ENCODE measurements at regions not wholly inside any gene's neighbourhood (a gene's known extent, or its start where the extent isn't known, plus 50 kb on each side); places are given as distances from the start of the nearest gene placed in this dataset.

DNA sequence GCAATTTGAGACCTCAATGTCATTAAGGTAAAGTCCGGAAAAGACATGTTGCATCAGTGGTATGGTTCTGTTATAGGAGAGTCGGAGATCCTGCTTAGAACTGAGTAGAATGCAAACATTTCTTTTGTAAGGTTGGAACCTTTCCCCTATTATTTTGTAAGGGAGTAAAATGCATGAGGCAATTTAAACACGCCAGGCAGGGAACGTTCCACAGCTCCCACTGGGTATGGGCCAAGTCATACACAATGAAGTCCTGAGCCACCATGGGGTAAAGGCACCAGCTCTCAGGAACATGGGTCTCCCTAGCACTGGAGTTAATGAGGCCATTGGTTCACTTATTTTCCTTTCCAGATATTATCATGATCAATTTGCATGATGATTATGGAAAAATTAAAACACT lies 116.6 kb upstream of the NR2F2 start:
- Mint-ChIP-seq H3K27me3 (ENCODE audit: insufficient read depth, low read depth, poor library complexity) (peaks cover 1% of the 10 kb centered on the region), H3K4me1 (no peaks in the 10 kb centered on the region; the same call in 2 of the 3 replicates), H3K36me3 (ENCODE audit: low read depth) (no peaks in the 10 kb centered on the region), H3K4me3 (no peak overlapping the region), H3K27ac (no peak overlapping the region), H3K9me3 (peaks cover 4% of the 10 kb centered on the region; the same call in 1 of the 3 replicates)
- H3K9me2 ChIP-seq (ENCODE audit: insufficient read depth): peaks cover 7% of the 10 kb centered on the region
- ATAC-seq (no peak), DNase-seq (ENCODE audit: low spot score) (no peak)
- H4K20me1 ChIP-seq (replicated peaks; ENCODE audit: insufficient read depth): no peaks in the 10 kb centered on the region
- H3K4me3 ChIP-seq: no peak overlapping the region
- H3K4me2 ChIP-seq: no peak overlapping the region
- H3K27me3 ChIP-seq (ENCODE audit: insufficient read depth): no peaks in the 10 kb centered on the region
- no peaks in the 10 kb centered on the region for H3F3A ChIP-seq (replicated peaks; ENCODE audit: low read depth)
- no peak overlapping the region for H3K27ac ChIP-seq (ENCODE audit: low read depth)
- no peaks in the 10 kb centered on the region for H3K4me1 ChIP-seq (ENCODE audit: insufficient read depth)
- H3K36me3 ChIP-seq (ENCODE audit: insufficient read depth): no peaks in the 10 kb centered on the region
- no peaks in the 10 kb centered on the region for H3K79me2 ChIP-seq (replicated peaks; ENCODE audit: insufficient read depth)
- H2AFZ ChIP-seq: no peak overlapping the region
- no peak for TF ChIP-seq REST (IDR thresholded peaks at IDR 0.05; ENCODE audit: unreplicated experiment)
- no peak for TF ChIP-seq CREB1 (CRISPR knock-in tag; IDR thresholded peaks at IDR 0.05; ENCODE audit: low read depth)
- TF ChIP-seq EZH2 (IDR thresholded peaks at IDR 0.05; ENCODE audit: low read depth, unreplicated experiment): no peak
- TF ChIP-seq JUNB (IDR thresholded peaks at IDR 0.05; ENCODE audit: unreplicated experiment): no peak
- no peak for TF ChIP-seq NANOG (IDR thresholded peaks at IDR 0.05; ENCODE audit: borderline replicate concordance)
- no peak for TF ChIP-seq POLR2AphosphoS5 (IDR thresholded peaks at IDR 0.05; ENCODE audit: low read depth)
- no peak for TF ChIP-seq STAT1 (IDR thresholded peaks at IDR 0.05; ENCODE audit: unreplicated experiment)
- no peak for TF ChIP-seq CTCF (conservative IDR thresholded peaks at IDR 0.05; ENCODE audit: low read depth in 2 of 2)
- TF ChIP-seq, protein P1, sequence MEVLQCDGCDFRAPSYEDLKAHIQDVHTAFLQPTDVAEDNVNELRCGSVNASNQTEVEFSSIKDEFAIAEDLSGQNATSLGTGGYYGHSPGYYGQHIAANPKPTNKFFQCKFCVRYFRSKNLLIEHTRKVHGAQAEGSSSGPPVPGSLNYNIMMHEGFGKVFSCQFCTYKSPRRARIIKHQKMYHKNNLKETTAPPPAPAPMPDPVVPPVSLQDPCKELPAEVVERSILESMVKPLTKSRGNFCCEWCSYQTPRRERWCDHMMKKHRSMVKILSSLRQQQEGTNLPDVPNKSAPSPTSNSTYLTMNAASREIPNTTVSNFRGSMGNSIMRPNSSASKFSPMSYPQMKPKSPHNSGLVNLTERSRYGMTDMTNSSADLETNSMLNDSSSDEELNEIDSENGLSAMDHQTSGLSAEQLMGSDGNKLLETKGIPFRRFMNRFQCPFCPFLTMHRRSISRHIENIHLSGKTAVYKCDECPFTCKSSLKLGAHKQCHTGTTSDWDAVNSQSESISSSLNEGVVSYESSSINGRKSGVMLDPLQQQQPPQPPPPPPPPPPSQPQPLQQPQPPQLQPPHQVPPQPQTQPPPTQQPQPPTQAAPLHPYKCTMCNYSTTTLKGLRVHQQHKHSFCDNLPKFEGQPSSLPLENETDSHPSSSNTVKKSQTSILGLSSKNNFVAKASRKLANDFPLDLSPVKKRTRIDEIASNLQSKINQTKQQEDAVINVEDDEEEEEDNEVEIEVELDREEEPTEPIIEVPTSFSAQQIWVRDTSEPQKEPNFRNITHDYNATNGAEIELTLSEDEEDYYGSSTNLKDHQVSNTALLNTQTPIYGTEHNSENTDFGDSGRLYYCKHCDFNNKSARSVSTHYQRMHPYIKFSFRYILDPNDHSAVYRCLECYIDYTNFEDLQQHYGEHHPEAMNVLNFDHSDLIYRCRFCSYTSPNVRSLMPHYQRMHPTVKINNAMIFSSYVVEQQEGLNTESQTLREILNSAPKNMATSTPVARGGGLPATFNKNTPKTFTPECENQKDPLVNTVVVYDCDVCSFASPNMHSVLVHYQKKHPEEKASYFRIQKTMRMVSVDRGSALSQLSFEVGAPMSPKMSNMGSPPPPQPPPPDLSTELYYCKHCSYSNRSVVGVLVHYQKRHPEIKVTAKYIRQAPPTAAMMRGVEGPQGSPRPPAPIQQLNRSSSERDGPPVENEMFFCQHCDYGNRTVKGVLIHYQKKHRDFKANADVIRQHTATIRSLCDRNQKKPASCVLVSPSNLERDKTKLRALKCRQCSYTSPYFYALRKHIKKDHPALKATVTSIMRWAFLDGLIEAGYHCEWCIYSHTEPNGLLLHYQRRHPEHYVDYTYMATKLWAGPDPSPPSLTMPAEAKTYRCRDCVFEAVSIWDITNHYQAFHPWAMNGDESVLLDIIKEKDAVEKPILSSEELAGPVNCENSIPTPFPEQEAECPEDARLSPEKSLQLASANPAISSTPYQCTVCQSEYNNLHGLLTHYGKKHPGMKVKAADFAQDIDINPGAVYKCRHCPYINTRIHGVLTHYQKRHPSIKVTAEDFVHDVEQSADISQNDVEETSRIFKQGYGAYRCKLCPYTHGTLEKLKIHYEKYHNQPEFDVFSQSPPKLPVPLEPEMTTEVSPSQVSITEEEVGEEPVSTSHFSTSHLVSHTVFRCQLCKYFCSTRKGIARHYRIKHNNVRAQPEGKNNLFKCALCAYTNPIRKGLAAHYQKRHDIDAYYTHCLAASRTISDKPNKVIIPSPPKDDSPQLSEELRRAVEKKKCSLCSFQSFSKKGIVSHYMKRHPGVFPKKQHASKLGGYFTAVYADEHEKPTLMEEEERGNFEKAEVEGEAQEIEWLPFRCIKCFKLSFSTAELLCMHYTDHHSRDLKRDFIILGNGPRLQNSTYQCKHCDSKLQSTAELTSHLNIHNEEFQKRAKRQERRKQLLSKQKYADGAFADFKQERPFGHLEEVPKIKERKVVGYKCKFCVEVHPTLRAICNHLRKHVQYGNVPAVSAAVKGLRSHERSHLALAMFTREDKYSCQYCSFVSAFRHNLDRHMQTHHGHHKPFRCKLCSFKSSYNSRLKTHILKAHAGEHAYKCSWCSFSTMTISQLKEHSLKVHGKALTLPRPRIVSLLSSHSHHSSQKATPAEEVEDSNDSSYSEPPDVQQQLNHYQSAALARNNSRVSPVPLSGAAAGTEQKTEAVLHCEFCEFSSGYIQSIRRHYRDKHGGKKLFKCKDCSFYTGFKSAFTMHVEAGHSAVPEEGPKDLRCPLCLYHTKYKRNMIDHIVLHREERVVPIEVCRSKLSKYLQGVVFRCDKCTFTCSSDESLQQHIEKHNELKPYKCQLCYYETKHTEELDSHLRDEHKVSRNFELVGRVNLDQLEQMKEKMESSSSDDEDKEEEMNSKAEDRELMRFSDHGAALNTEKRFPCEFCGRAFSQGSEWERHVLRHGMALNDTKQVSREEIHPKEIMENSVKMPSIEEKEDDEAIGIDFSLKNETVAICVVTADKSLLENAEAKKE (CRISPR knock-in tag; IDR thresholded peaks at IDR 0.05): no peak
- no peak for TF ChIP-seq ZNF331 (CRISPR knock-in tag; IDR thresholded peaks at IDR 0.05; ENCODE audit: low read depth)
- TF ChIP-seq ZNF114 (CRISPR knock-in tag; IDR thresholded peaks at IDR 0.05): no peak
- no peak for TF ChIP-seq EZH2phosphoT487 (IDR thresholded peaks at IDR 0.05; ENCODE audit: unreplicated experiment)
- TF ChIP-seq, protein P2, sequence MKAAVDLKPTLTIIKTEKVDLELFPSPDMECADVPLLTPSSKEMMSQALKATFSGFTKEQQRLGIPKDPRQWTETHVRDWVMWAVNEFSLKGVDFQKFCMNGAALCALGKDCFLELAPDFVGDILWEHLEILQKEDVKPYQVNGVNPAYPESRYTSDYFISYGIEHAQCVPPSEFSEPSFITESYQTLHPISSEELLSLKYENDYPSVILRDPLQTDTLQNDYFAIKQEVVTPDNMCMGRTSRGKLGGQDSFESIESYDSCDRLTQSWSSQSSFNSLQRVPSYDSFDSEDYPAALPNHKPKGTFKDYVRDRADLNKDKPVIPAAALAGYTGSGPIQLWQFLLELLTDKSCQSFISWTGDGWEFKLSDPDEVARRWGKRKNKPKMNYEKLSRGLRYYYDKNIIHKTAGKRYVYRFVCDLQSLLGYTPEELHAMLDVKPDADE (IDR thresholded peaks at IDR 0.05): no peak
